ELF-1 (cell line): ENCODE measurements at regions not wholly inside any gene's neighbourhood (a gene's known extent, or its start where the extent isn't known, plus 50 kb on each side); places are given as distances from the start of the nearest gene placed in this dataset.

Experiments used
- DNase-seq: peaks from one replicate; pipeline ENCODE4 v3.0.0-alpha.2; 2016; ENCODE audit warnings: low read depth, low spot score

- no peak for DNase-seq
Observed at GRCh38 chr2:52862801-52863200, 904.8 kb upstream of the CHAC2 start.

DNA sequence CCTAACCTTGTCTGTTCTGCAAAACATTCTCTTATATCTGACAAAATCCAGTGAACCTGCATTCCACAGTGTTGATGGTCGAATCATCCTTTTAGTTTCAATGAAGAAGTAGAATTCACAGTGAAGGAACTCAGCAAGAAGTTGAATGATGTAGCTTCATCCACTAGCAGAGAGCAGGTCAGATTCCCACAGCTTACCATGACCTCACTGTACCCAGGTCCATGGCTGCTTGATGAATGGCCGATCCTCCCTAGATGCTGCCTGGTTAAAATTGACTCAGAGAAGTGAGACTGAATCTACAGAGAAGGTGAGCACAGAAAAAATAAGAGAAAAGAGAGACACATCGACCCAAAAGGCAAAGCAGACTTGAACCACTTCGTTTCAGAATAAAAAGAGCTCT lies 906.0 kb upstream of the CHAC2 start:
- no peak for DNase-seq

DNA sequence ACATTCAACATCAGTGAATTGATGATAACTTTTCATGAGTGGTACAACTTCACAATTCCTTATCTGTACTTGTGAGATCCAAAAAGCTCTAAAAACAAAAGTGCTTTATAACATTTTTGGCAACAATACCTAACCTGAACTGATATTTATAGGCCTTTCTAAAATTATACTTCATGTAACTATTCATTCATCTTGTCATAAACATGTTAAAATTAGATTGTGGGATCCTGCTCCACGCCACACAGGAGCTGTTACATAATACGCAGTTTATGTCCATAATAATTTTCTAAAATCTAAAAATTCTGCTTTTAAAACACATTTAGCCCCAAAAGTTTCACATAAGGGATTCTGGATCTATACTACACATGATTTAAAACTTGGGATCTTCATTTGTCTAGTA lies 908.5 kb upstream of the CHAC2 start:
- no peak for DNase-seq

DNA sequence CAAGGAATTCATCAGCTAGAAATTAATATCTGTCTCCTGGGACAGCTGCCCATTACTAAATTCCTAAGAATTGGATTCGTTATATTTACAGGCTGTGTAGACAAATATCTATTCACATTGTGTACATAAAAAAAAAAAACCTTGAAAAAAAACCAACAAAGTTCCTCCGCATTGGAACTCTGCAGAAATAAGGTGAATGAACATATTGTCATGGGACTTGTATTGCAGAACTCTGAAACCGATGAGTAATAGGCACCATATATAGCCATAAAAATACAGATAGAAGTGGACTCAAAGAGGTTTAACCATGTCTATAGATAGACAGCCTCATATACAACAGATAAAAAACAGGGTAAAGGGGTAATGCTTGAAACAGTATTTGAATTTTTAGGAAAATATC lies 909.9 kb upstream of the CHAC2 start:
- no peak for DNase-seq

DNA sequence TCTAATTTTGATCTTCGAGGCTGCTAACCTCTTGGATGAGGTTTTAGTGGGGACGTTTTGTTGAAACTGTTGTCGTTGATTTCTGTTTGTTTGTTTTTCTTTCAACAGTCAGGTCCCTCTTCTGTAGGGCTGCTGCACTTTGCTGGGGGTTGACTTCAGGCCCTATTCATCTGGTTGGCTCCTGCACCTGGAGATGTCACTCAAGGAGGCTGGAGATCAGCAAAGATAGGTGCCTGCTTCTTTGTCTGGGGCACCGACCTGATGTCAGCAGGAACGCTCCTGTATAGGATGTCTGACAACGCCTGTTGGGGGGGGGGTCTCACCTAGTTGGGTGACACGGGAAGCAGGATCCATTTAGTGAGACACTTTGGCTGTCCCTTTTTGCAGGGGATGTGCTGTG lies 915.6 kb upstream of the CHAC2 start:
- no peak for DNase-seq

DNA sequence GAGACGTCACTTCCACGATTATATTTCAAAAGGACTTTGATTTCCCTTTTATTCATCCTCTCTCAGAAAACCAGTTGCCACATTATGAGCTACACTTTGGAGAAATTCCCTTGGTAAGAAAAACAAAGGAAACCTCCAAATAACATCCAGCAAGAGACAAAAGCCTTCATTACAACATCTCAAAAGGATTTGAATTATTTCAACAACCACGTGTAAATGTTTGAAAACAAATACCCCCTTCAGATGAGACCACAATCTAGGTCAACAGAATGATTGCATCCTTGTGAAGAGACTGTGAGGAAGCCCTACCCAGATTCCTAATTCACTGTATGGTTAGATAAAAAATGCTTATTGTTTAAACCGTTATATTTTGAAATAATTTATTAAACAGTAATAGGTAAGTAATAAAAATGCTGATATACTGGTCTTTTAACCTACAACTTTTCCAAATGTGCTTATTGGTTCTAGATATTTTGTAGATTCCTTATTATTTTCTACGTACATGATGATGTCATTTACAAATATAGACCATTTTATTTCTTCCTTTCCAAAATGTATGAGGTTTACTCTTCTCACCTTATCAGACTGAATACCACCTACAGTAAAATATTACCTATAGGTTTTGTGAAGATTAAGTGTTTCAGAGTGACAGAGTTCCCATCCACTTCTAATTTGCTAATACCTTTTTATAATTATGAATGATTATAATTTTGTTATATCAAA lies 922.7 kb upstream of the CHAC2 start:
- DNase-seq = no peak

- no peak for DNase-seq
Observed at GRCh38 chr2:52835909-52836308, 931.7 kb upstream of the CHAC2 start.

DNA sequence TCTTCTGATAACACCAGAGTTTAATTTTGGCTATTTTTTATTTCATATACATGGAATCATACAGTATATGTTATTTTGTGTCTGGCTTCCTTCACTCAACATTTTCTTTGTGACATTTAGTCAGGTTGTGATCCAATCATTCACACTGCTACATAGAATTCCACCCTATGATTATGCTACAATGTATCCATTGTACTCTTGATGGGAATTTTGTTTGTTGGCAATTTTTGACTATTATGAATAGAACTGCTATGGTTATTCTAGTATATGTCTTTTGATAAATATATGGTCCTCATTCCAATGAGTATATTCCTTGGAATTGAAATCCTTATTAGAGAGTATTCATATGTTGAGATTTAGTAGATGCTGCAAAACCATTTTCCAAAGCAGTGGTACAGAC lies 936.4 kb upstream of the CHAC2 start:
- no peak for DNase-seq

DNA sequence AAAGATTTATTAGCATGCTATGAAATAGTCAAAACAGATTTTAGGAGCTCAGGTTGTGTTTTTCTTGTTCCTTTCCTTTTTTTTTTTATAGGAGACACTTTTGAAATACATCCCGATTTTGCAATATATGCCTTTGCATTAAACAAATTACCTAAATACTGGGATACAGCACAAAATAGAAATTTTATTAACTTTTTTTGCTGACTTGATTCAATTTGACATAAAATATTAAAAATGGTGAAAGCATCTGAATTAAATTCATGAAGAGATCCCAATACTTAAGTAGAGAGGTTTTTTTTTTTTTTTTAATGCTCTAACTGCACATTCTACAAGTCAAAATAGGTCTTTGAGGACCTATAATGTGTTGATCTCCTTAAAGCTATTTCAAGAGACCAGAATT lies 939.5 kb upstream of the CHAC2 start:
- no peak for DNase-seq

- DNase-seq = no peak
Observed at GRCh38 chr2:52821631-52822030, 946.0 kb upstream of the CHAC2 start.

DNA sequence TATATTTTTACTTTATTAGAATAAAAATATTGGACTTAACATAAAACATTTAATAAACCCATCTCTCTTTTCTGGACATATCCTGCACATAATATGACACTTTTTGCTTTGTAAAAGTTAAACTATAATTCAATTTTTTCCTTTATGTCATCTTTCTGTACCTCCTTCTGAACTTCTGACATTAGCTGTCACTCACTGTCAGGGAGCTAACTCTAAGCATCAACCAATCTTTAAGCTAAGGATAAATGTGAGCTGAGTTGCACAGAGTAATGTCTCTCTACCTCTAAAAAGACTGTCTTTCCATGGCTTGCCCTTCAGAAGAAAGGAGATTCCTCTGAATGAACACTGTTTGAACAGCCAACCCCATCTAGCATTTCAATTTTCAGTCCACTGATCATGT lies 948.6 kb upstream of the CHAC2 start:
- DNase-seq = no peak

- DNase-seq = peak; percentile 21
Observed at GRCh38 chr2:52810460-52810859, 957.1 kb upstream of the CHAC2 start.

DNA sequence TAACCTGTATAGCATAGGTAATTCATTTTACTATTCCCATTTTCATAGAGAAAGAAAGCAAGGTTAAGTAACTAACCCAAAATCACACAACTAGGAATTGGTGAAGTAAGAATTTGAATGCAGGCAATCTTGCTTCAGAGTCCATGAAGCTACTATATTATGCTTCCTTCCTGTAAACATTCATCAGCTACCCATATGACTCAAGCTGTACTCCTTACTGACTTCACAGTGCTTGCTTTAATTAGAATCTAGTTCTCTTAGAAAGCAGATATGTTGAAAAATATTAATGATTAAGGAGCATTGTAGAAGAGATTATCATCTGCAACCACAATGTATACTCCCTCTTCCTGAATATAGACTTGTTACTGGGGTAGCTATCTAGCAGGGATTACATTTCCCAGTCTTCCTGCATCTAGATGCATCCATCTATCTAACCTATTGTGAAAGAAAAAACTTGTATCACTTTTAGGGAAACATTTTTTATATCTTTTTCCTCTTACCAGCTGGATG lies 961.6 kb upstream of the CHAC2 start:
- no peak for DNase-seq

DNA sequence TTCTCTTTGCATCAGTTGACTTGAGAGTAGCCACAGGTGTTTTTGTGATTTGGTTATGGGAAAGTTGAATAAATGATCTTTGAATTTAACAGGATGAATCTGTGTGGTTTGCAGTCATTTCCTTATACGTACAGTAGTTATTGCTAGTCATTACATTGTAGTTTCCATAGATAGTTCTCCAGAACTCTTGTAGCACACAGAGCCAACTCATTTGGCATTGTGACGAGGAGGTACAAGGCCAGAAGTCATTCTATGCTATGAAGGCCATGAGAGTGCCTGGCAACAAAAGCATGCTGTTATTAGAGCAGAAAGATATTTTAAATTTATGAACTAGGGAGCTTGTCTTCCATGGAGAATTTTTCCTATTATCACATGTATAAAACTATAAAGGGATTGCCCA lies 973.0 kb upstream of the CHAC2 start:
- DNase-seq = no peak

DNA sequence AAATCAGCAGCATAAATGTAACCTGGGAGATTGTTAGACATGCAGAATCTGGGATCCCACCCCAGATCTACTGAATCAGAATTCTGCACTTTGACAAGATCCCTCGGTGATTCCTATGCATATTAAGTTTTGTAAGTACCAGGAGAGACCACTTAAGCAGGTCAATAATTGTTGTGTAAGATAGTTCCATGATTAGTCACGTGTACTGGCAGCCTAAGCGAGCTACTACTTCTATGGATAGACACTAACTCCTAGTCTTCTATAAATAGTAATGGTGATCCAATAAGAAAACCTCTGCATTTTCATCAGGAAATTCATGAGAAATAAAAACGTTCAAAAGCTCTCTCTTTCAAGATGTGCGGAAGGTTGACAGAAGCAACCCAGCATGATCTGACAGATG lies 988.2 kb upstream of the CHAC2 start:
- no peak for DNase-seq

DNA sequence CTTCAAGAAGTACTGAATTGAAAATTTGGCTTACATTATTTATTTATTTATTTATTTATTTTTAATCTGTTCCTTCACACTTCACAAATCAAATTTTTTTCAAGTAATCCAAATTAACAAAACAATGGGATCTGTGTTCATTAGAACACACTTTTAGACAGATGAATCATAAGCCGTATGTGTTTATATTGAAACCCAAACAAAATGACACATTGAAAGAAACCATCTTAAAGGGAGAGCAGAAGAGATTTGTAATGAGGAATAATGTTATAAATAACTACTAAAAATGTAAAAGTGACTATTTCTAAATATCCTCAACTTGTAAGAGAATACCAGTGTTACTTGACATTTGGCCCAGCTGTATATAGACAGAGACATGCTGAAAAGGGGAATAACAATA lies 991.0 kb upstream of the CHAC2 start:
- no peak for DNase-seq

DNA sequence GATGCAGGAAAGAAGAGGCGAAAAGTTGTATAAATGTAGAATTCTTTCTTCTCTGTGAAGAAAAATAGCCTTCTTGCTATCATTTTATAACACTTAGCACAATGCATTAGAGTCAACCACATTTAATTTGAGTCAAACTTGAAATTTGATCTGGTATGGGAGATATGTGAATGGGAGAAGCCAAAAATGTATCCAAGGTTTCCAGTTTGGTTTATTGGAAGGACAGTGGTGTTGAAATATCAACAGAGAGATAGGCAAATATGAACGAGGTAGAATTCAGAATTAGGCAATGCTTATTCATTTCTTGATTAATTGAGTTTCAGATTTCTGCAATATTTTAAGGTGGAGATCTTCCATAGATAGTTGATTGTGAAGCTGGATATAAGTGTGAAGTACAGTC lies 991.9 kb upstream of the CHAC2 start:
- no peak for DNase-seq

- DNase-seq = no peak
Observed at GRCh38 chr2:52765735-52766134, 1001.9 kb upstream of the CHAC2 start.

DNA sequence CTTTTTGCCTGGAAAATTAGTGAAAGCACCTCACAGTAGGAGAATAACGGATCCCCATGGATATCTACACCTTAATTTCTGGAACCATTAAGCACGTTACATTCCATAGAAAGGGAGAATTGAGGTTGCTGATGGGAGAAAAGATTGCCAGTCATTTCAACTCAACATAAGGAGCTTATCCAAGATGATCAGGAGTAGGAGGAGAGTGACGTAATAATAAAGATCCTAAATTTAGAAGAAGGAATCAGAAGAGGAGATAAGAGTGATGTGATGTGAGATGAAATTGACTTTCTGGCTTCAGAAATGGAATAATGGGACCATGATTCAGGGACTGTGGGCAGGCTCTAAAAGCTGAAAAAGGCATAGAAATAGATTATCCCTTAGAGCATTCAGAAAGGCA lies 1017.8 kb upstream of the CHAC2 start:
- DNase-seq = no peak

GRCh38 chr2:52745144-52745543 lies 1022.5 kb upstream of the CHAC2 start:
- no peak for DNase-seq

- DNase-seq = peak; percentile 38
Observed at GRCh38 chr2:52732849-52733395, 1034.7 kb upstream of the CHAC2 start.

DNA sequence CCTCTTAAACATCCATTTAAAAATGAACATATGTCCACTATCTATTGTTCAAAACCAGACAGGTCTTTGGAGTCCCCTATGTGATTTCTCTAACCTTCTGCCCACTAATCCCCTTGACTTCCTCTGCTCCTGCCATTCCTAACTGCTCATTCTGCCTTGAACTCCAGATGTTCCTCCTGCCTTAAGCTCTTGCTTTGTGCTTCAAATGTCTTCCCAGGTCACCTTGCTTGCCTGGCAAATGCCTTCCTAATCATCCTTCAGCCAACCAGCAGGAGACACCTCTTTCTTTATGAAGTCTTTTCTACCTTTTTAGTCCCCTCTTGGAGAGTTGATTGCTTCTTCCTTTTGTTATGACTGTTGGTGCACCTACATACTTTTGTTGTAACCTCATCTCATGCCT lies 1043.0 kb upstream of the CHAC2 start:
- no peak for DNase-seq

GRCh38 chr2:52717836-52718235 lies 1049.8 kb upstream of the CHAC2 start:
- no peak for DNase-seq
